Right lobe of liver (tissue), 6 donors: ENCODE measurements at regions not wholly inside any gene's neighbourhood (a gene's known extent, or its start where the extent isn't known, plus 50 kb on each side); places are given as distances from the start of the nearest gene placed in this dataset.

Source experiments
- ATAC-seq, 4 donors: fragments of 200-7000 bp; cut with Tn5 transposase; one replicate each; pipeline ENCODE4 v1.9.1; 2020; ENCODE audit warnings: mild to moderate bottlenecking in 4 of 4, moderate library complexity in 4 of 4
- DNase-seq, 3 donors: peaks; one replicate each; pipeline ENCODE4 v3.0.0-alpha.2; 2020
- H3K27ac ChIP-seq, 3 donors: fragments of 200-600 bp; one replicate each; pipeline ENCODE4 v1.8.0; 2022
- H3K27me3 ChIP-seq, 2 donors: fragments of 200-600 bp; one replicate each; pipeline ENCODE4 v1.8.0; 2022
- H3K36me3 ChIP-seq, 4 donors: fragments of 200-600 bp; sonication (generic) in 1 of 4; one replicate each; pipeline versions ENCODE4 v1.5.1 to v1.8.0; 2017 to 2022; ENCODE audit warnings: control low read depth in 1 of 4
- H3K4me1 ChIP-seq, 4 donors: fragments of 200-600 bp; sonication (generic) in 1 of 4; one replicate each; pipeline versions ENCODE4 v1.5.1 to v1.8.0; 2017 to 2022; ENCODE audit warnings: control low read depth in 1 of 4
- H3K4me3 ChIP-seq, 3 donors: fragments of 200-600 bp; one replicate each; pipeline ENCODE4 v1.8.0; 2022
- H3K9me3 ChIP-seq, 4 donors: fragments of 200-600 bp; sonication (generic) in 1 of 4; one replicate each; pipeline versions ENCODE4 v1.5.1 to v1.8.0; 2017 to 2022; ENCODE audit warnings: control low read depth in 1 of 4
- CTCF ChIP-seq, 4 donors: fragments of 200-600 bp in 3 of 4; fragments of 450-650 bp in 1 of 4; IDR thresholded peaks; one replicate each; pipeline versions ENCODE4 v1.5.1 to v1.8.0; 2016 to 2022; ENCODE audit warnings: antibody characterized with exemption in 4 of 4, mild to moderate bottlenecking in 2 of 4
- POLR2A ChIP-seq: fragments of 450-650 bp; IDR thresholded peaks from one replicate; pipeline ENCODE4 v1.6.1; 2017; ENCODE audit warnings: antibody characterized with exemption, mild to moderate bottlenecking
- WGBS: methylation state at CpG from one replicate; pipeline ENCODE4 v1.1.6; 2018; ENCODE audit warnings: low coverage, low lambda C conversion rate; ENCODE audit not compliant: insufficient coverage; ENCODE audit errors: missing lambda C conversion rate; 5-methylcytosine and 5-hydroxymethylcytosine counted together
- intact Hi-C, 2 donors: fragments of 100-400 bp; cut with DNase I; formaldehyde crosslinking; loops; one replicate each; pipeline versions ENCODE4 v1.11.2 to v1.14.1; 2022
- microRNA counts: library from miRNA; unstranded; fragments of <30 nt; microRNA quantifications from one replicate; lab custom pipeline; 2016
- microRNA-seq, 2 donors: library from miRNA; unstranded; fragments of <30 nt; microRNA quantifications; one replicate each; pipeline ENCODE4, GENCODE V29; 2019 to 2020
- small RNA-seq, 2 experiments: library from RNA; depleted of rRNA; stranded (forward); fragments of <200 nt; gene quantifications; one replicate each; pipeline ENCODE3, GENCODE V24; 2016
- donor health status: DM: no; HTN: yes; CAD: no.
- donor health status: DM: no; HTN: no; CAD: no.
- donor health status: DM: no; HTN: no; CAD: no.
- donor health status: DM: no; HTN: yes; CAD: no.
- donor health status: DM: no; HTN: yes; CAD: no.

GRCh38 chr1:199976496-199977144, 50.9 kb upstream of the NR5A2 start:
- Histone ChIP-seq H3K4me3 (no peak overlapping the region), H3K27ac (peak overlapping the region; percentile 14 to 86 (median 85)), H3K4me1 (peaks cover 0 to 20% (median 0%) of the 10 kb centered on the region in 4 donors), H3K27me3 (no peaks in the 10 kb centered on the region), H3K9me3 (no peaks in the 10 kb centered on the region), H3K36me3 (no peaks in the 10 kb centered on the region)
- ATAC-seq (peak; percentile 81 to 89 (median 84)), DNase-seq (peak; percentile 46 to 71 (median 71))
- WGBS: 20% methylated on average over 6 of the region's 6 CpGs
- TF ChIP-seq CTCF (IDR thresholded peaks at IDR 0.05) (no peak), POLR2A (no peak)
- intact Hi-C loops: no loop called here

MicroRNAs encoded in the stretch of these regions (microRNA counts, 767-probe panel; counts per million panel counts)
- microRNA hsa-miR-181a-5p (lab: Ali Mortazavi, UCI) (13,357 counts per million, percentile 86 among the panel's probes with 10 or more counts), microRNA hsa-miR-181b-5p+hsa-miR-181d (lab: Ali Mortazavi, UCI) (237 counts per million)

Small RNA genes in the stretch of these regions (microRNA-seq; reads per million reads assigned to microRNA genes)
- gene MIR181A1 (211 to 265 reads per million in 2 donors), gene MIR181B1 (2.0 to 4.5 reads per million in 2 donors)

Small RNA genes in the stretch of these regions (small RNA-seq; reads per million reads assigned to genes)
- gene MIR181A1 (18.5 to 27.8 reads per million in 2 experiments), gene MIR181B1 (1.6 to 3.9 reads per million in 2 experiments), gene RNU6-778P (0 reads per million in 2 experiments)
